Keratinocyte (primary cell): ENCODE measurements at regions not wholly inside any gene's neighbourhood (a gene's known extent, or its start where the extent isn't known, plus 50 kb on each side); places are given as distances from the start of the nearest gene placed in this dataset.

Experiments used
- EZH2 ChIP-seq: IDR thresholded peaks from one replicate; pipeline ENCODE4 v1.6.1; 2012; ENCODE audit warnings: inconsistent platforms, mild to moderate bottlenecking, low read length, moderate library complexity
- TF ChIP-seq, protein P1 (sequence below), 3 experiments: IDR thresholded peaks in 1 of 3; conservative IDR thresholded peaks in 1 of 3; optimal IDR thresholded peaks in 1 of 3; 2 replicates in 2 of 3; 3 replicates in 1 of 3; pipeline versions ENCODE3 to v1.5.1; 2011; ENCODE audit warnings: low read length in 3 of 3, mild to moderate bottlenecking in 3 of 3, moderate library complexity in 2 of 3, control low read depth in 1 of 3, inconsistent platforms in 1 of 3; ENCODE audit not compliant: insufficient read depth in 2 of 3; ENCODE audit errors: extremely low read depth in 1 of 3

DNA sequence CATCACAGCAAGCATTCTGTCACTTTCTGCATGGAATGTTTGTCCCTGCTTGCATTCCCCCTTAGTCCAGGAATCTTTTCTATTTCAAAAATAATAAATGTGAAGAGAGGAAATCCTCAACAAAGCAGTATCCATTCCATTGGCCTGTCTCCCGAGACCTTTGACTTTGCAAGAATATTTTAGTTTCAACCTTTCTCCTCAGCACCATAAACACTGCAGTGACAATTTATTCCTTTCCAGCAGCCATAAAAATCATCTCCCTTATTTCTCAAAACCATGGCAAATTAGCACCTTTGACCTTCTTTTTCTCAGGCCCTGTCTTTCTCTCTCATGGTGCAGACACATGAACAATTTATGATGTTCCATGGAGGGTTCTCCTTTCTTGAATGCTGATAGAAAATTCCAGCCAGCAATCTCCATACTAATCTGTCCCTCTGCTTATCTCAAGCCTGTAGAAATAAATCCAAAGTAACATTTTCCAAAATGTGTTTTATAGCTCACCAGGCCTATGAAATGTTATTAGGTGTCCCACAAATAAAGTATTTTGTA is 352.1 kb upstream of the CCL2 start:
- TF ChIP-seq, protein P1, sequence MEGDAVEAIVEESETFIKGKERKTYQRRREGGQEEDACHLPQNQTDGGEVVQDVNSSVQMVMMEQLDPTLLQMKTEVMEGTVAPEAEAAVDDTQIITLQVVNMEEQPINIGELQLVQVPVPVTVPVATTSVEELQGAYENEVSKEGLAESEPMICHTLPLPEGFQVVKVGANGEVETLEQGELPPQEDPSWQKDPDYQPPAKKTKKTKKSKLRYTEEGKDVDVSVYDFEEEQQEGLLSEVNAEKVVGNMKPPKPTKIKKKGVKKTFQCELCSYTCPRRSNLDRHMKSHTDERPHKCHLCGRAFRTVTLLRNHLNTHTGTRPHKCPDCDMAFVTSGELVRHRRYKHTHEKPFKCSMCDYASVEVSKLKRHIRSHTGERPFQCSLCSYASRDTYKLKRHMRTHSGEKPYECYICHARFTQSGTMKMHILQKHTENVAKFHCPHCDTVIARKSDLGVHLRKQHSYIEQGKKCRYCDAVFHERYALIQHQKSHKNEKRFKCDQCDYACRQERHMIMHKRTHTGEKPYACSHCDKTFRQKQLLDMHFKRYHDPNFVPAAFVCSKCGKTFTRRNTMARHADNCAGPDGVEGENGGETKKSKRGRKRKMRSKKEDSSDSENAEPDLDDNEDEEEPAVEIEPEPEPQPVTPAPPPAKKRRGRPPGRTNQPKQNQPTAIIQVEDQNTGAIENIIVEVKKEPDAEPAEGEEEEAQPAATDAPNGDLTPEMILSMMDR (optimal IDR thresholded peaks at IDR 0.05 in 1 of 3, IDR thresholded peaks at IDR 0.05 in 1 of 3, conservative IDR thresholded peaks at IDR 0.05 in 1 of 3; ENCODE audit: extremely low read depth in 1 of 3, insufficient read depth in 2 of 3, low read length in 3 of 3) = no peak
- TF ChIP-seq EZH2 = no peak
